ENCODE measurements at regions not wholly inside any gene's neighbourhood (a gene's known extent, or its start where the extent isn't known, plus 50 kb on each side); places are given as distances from the start of the nearest gene placed in this dataset.

DNA sequence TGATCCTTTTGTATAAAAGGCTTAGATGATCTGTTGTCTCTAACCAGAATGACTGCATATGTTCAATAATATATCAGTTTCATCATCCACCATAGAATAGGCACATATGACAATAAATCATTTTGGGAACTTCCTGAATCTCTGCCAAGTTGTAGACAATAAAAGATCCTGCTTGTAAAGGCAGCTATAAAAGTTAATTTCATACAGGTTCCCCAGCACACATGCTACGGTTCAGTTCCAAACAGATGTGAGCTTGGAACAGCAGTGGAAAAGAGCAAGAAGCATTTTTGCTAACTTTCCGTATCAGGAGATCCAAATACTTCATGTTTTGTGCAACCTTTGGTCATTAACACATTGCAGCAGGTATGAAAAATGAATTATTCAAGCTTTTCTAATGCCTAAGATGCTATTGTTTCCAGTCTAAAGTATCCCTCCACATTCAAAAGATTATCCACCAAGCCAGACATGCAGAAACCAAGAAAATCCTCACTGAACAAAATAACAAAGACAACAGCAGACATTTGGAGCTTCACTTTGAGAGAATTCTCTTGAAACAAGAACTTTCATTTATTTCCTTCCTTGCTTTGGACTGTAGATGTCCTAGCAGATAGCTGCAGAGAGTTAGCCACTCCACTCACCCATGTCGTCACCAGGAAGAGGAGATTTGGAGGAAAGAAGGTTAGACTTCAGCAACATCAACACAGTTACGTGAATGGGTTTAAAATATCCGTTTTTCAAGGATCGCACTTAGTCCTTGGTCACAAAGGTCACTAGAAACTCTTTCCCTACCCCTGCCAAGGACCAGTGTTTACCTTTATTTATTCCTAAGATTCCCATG lies 453.5 kb upstream of the JARID2 start:
- no peak overlapping the region for H3K4me2 ChIP-seq (ENCODE audit: unreplicated experiment)

GRCh38 chr6:14795451-14795850 lies 450.4 kb upstream of the JARID2 start:
- no peaks in the 10 kb centered on the region for H3K79me2 ChIP-seq (ENCODE audit: insufficient read depth)
- H3K9ac ChIP-seq: no peak overlapping the region
- no peaks in the 10 kb centered on the region for H3K27me3 ChIP-seq (replicated peaks; ENCODE audit: insufficient read depth)
- H3K4me2 ChIP-seq (ENCODE audit: unreplicated experiment): no peak overlapping the region
- H4K20me1 ChIP-seq (ENCODE audit: insufficient read depth): no peaks in the 10 kb centered on the region
- no peak overlapping the region for H2AFZ ChIP-seq
- DNase-seq: no peak
- no peaks in the 10 kb centered on the region for H3K36me3 ChIP-seq (ENCODE audit: low read depth)
- TF ChIP-seq EZH2phosphoT487 (IDR thresholded peaks at IDR 0.05; ENCODE audit: insufficient read depth, low read depth) (no peak), EZH2 (IDR thresholded peaks at IDR 0.05; ENCODE audit: insufficient read depth, poor library complexity, severe bottlenecking) (no peak)
- WGBS, 2 experiments (ENCODE audit: low coverage in 1 of 2, low lambda C conversion rate in 2 of 2, missing lambda C conversion rate in 2 of 2): 75 to 76% methylated on average over 7 of the region's 7 CpGs
- no peak overlapping the region for H3K27ac ChIP-seq
- in situ Hi-C loops (cut with MboI): no loop called here
- H3K4me3 ChIP-seq: no peak overlapping the region
- H3F3A ChIP-seq (ENCODE audit: insufficient read depth): no peaks in the 10 kb centered on the region
- H3K9me3 ChIP-seq (ENCODE audit: low read depth): no peaks in the 10 kb centered on the region
- H3K9me2 ChIP-seq (ENCODE audit: insufficient read depth): no peaks in the 10 kb centered on the region
- peaks cover 3% of the 10 kb centered on the region; the same call in 1 of the 2 replicates for H3K4me1 ChIP-seq (ENCODE audit: insufficient read depth)

More for the DNA sequence above, 453.5 kb upstream of the JARID2 start:
- Histone ChIP-seq H3K27ac (no peak overlapping the region), H3K36me3 (ENCODE audit: low read depth) (no peaks in the 10 kb centered on the region), H4K20me1 (ENCODE audit: insufficient read depth) (no peaks in the 10 kb centered on the region), H3K9me2 (ENCODE audit: insufficient read depth) (no peaks in the 10 kb centered on the region), H3K9me3 (ENCODE audit: low read depth) (no peaks in the 10 kb centered on the region), H2AFZ (no peak overlapping the region), H3F3A (ENCODE audit: insufficient read depth) (no peaks in the 10 kb centered on the region), H3K4me3 (no peak overlapping the region), H3K27me3 (replicated peaks; ENCODE audit: insufficient read depth) (no peaks in the 10 kb centered on the region), H3K4me1 (ENCODE audit: insufficient read depth) (0 out of 2 replicates have a peak, but pooled peaks cover 3% of the 10 kb centered on the region), H3K9ac (no peak overlapping the region), H3K79me2 (ENCODE audit: insufficient read depth) (no peaks in the 10 kb centered on the region)
- TF ChIP-seq EZH2 (IDR thresholded peaks at IDR 0.05; ENCODE audit: insufficient read depth, poor library complexity, severe bottlenecking) (no peak), EZH2phosphoT487 (IDR thresholded peaks at IDR 0.05; ENCODE audit: insufficient read depth, low read depth) (no peak)
- DNase-seq: no peak
- 70 to 71% methylated on average over 6 of the region's 6 CpGs for WGBS, 2 experiments (ENCODE audit: low coverage in 1 of 2, low lambda C conversion rate in 2 of 2, missing lambda C conversion rate in 2 of 2)
- in situ Hi-C loops (cut with MboI): no loop called here

- no peak overlapping the region for H3K4me2 ChIP-seq (ENCODE audit: unreplicated experiment)
- peaks cover 3% of the 10 kb centered on the region; the same call in 1 of the 2 replicates for H3K4me1 ChIP-seq (ENCODE audit: insufficient read depth)
- TF ChIP-seq EZH2 (IDR thresholded peaks at IDR 0.05; ENCODE audit: insufficient read depth, poor library complexity, severe bottlenecking) (no peak), EZH2phosphoT487 (IDR thresholded peaks at IDR 0.05; ENCODE audit: insufficient read depth, low read depth) (no peak)
- no peaks in the 10 kb centered on the region for H3K27me3 ChIP-seq (replicated peaks; ENCODE audit: insufficient read depth)
- no peak overlapping the region for H2AFZ ChIP-seq
- no peaks in the 10 kb centered on the region for H4K20me1 ChIP-seq (ENCODE audit: insufficient read depth)
- no peaks in the 10 kb centered on the region for H3F3A ChIP-seq (ENCODE audit: insufficient read depth)
- no peaks in the 10 kb centered on the region for H3K79me2 ChIP-seq (ENCODE audit: insufficient read depth)
- H3K36me3 ChIP-seq (ENCODE audit: low read depth): no peaks in the 10 kb centered on the region
- DNase-seq: peak; percentile 60
- H3K9me2 ChIP-seq (ENCODE audit: insufficient read depth): no peaks in the 10 kb centered on the region
- 91 to 97% methylated on average over 2 of the region's 2 CpGs for WGBS, 2 experiments (ENCODE audit: low coverage in 1 of 2, low lambda C conversion rate in 2 of 2, missing lambda C conversion rate in 2 of 2)
- H3K27ac ChIP-seq: no peak overlapping the region
- in situ Hi-C loops (cut with MboI): no loop called here
- no peak overlapping the region for H3K4me3 ChIP-seq
- H3K9ac ChIP-seq: no peak overlapping the region
- no peaks in the 10 kb centered on the region for H3K9me3 ChIP-seq (ENCODE audit: low read depth)
Observed at GRCh38 chr6:14796974-14797762, 448.7 kb upstream of the JARID2 start.

DNA sequence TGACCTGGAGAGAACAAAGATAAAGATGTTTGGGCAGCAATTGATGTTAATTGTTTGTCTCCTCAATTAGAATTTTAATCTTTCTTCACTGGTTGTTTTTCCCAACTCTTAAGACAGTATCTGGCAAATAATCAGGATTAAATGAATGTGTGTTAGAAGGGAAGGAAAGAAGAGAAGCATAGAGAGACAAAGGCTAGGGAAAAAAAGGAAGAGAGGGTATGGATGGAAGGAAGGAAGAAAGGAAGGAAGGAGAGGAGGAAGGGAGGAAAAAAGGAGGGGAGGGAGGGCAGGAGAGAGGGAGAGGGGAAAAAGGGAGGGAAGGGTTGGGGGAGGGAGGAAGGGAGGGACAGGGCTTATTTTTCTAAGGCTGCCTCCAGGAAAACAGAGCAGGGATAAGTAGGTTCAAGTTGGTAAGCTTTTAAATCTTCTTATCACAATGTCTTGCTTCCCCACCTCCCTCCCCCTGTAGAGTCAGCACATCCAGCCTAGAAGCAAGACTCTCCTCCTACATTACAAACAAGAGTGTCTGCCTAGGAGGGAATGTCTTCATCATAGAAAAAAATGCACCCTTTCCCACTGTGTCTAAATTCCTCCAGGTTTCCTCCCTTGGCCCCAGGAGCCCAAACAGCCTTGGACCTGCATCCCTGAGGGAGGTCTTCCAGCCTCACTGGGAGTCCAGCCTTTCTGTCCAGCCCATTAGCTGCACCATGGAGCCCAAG lies 447.8 kb upstream of the JARID2 start:
- Histone ChIP-seq H3K36me3 (ENCODE audit: low read depth) (no peaks in the 10 kb centered on the region), H3K27ac (no peak overlapping the region), H3K9ac (no peak overlapping the region), H3K9me2 (ENCODE audit: insufficient read depth) (no peaks in the 10 kb centered on the region), H4K20me1 (ENCODE audit: insufficient read depth) (no peaks in the 10 kb centered on the region), H3K4me3 (no peak overlapping the region), H3K79me2 (ENCODE audit: insufficient read depth) (no peaks in the 10 kb centered on the region), H3F3A (ENCODE audit: insufficient read depth) (no peaks in the 10 kb centered on the region), H3K9me3 (ENCODE audit: low read depth) (no peaks in the 10 kb centered on the region), H3K27me3 (replicated peaks; ENCODE audit: insufficient read depth) (no peaks in the 10 kb centered on the region), H3K4me1 (ENCODE audit: insufficient read depth) (peaks cover 3% of the 10 kb centered on the region; the same call in 1 of the 2 replicates), H3K4me2 (ENCODE audit: unreplicated experiment) (no peak overlapping the region), H2AFZ (no peak overlapping the region)
- no peak for TF ChIP-seq EZH2phosphoT487 (IDR thresholded peaks at IDR 0.05; ENCODE audit: insufficient read depth, low read depth)
- TF ChIP-seq EZH2 (IDR thresholded peaks at IDR 0.05; ENCODE audit: insufficient read depth, poor library complexity, severe bottlenecking): no peak
- in situ Hi-C loops (cut with MboI): no loop called here
- DNase-seq: peak; percentile 9

All from GM23248 (cell line).